SK-N-MC (cell line): ENCODE measurements at regions not wholly inside any gene's neighbourhood (a gene's known extent, or its start where the extent isn't known, plus 50 kb on each side); places are given as distances from the start of the nearest gene placed in this dataset.

Experiments used
- EZH2 ChIP-seq: fragments of 200-600 bp; sonication (generic); IDR thresholded peaks from one replicate; pipeline ENCODE4 v1.6.1; 2017; ENCODE audit warnings: antibody characterized with exemption
- FOXP2 ChIP-seq: optimal IDR thresholded peaks from 2 replicates; pipeline ENCODE3; 2011; ENCODE audit warnings: mild to moderate bottlenecking, moderate library complexity; ENCODE audit not compliant: insufficient read depth; ENCODE audit errors: extremely low read length, control extremely low read depth
- POLR2AphosphoS5 ChIP-seq: IDR thresholded peaks from 2 replicates; pipeline ENCODE4 v1.6.1; 2012; ENCODE audit warnings: mild to moderate bottlenecking, low read depth, low read length, borderline replicate concordance

DNA sequence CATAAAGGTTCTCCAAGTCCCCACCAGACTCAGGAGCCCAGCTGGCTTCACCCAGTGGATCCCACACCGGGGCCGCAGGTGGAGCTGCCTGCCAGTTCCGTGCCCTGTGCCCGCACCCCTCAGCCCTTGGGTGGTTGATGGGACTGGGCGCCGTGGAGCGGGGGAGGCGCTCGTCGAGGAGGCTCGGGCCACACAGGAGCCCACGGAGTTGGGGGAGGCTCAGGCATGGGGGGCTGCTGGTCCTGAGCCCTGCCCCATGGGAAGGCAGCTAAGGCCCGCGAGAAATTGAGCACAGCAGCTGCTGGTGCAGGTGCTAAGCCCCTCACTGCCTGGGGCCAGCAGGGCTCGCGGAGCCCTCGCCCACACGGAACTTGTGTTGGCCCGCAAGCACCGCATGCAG, 234.4 kb upstream of the HSF2 start:
- TF ChIP-seq POLR2AphosphoS5: no peak
- TF ChIP-seq EZH2: no peak
- TF ChIP-seq FOXP2: no peak
